ENCODE measurements at regions not wholly inside any gene's neighbourhood (a gene's known extent, or its start where the extent isn't known, plus 50 kb on each side); places are given as distances from the start of the nearest gene placed in this dataset.
"Not testable (repeated sequence)": the region's sequence is repeated elsewhere in the genome, so short reads cannot be mapped to it uniquely, and the experiment has no call there.

DNA sequence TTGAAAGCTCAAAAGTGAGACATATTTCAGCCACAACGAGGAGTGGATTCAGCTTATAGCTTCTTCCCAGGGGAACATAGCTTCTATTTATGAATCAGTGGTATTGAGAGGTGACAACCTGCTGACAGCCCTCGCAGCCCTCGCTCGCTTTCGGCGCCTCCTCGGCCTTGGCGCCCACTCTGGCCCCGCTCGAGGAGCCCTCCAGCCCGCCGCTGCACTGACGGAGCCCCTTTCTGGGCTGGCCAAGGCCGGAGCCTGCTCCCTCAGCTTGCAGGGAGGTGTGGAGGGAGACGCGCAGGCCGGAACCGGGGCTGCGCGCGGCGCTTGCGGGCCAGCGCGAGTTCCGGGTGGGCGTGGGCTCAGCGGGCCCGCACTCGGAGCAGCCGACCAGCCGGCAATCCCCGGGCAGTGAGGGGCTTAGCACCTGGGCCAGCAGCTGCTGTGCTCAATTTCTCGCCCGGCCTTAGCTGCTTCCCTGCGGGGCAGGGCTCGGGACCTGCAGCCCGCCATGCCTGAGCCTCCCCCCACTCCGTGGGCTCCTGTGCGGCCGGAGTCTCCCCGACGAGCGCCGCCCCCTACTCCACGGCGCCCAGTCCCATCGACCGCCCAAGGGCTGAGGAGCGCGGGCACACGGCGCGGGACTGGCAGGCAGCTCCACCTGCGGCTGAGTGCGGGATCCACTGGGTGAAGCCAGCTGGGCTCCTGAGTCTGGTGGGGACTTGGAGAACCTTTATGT is 207.9 kb upstream of the RFX3 start:
- H2AFZ ChIP-seq: 0 out of 2 replicates have a peak overlapping the region, but pooled peaks have one; percentile 0
- H3K4me3 Mint-ChIP-seq; H3K79me2 ChIP-seq (replicated peaks; ENCODE audit: insufficient read depth); H3K4me1 ChIP-seq (ENCODE audit: insufficient read depth); H3K36me3 ChIP-seq (ENCODE audit: insufficient read depth); H4K20me1 ChIP-seq (replicated peaks; ENCODE audit: insufficient read depth); H3K4me3 ChIP-seq; H3K9me3 Mint-ChIP-seq; H3K27ac ChIP-seq (ENCODE audit: low read depth); ATAC-seq; H3K9me2 ChIP-seq (ENCODE audit: insufficient read depth); DNase-seq (ENCODE audit: low spot score); H3K27me3 Mint-ChIP-seq (ENCODE audit: insufficient read depth, low read depth, poor library complexity); H3K4me2 ChIP-seq; H3K36me3 Mint-ChIP-seq (ENCODE audit: low read depth); H3K27ac Mint-ChIP-seq; H3K4me1 Mint-ChIP-seq; H3K27me3 ChIP-seq (ENCODE audit: insufficient read depth); H3F3A ChIP-seq (replicated peaks; ENCODE audit: low read depth): not testable (repeated sequence)

DNA sequence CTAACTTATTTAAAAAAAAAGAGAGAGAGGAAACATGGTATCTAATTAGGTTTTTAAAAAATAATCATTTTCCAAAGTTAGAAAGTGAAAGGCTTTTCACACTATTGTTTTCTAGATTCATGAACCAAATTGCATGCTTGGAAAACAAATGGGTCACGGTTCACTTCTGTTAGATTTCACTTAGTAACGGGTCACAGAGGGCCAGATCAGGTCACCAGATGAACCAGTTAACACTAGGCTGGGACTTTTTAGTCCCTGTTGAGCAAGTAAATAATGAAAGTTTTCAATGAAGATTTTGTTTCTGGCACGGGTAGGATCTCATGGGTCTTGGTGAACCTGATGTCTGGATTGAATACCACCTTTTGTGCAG is 207.2 kb upstream of the RFX3 start:
- Mint-ChIP-seq H3K4me1 (peaks cover 6% of the 10 kb centered on the region), H3K27ac (no peak overlapping the region), H3K9me3 (no peaks in the 10 kb centered on the region), H3K27me3 (ENCODE audit: insufficient read depth, low read depth, poor library complexity) (peaks cover 2% of the 10 kb centered on the region), H3K36me3 (ENCODE audit: low read depth) (no peaks in the 10 kb centered on the region), H3K4me3 (no peak overlapping the region)
- no peak for TF ChIP-seq NANOG (IDR thresholded peaks at IDR 0.05; ENCODE audit: borderline replicate concordance)
- H3K9me2 ChIP-seq (ENCODE audit: insufficient read depth): no peaks in the 10 kb centered on the region
- no peaks in the 10 kb centered on the region for H4K20me1 ChIP-seq (replicated peaks; ENCODE audit: insufficient read depth)
- peaks cover 3% of the 10 kb centered on the region; the same call in 1 of the 2 replicates for H3K4me1 ChIP-seq (ENCODE audit: insufficient read depth)
- DNase-seq (ENCODE audit: low spot score) (no peak), ATAC-seq (no peak)
- H3K4me2 ChIP-seq: no peak overlapping the region
- no peaks in the 10 kb centered on the region for H3F3A ChIP-seq (replicated peaks; ENCODE audit: low read depth)
- H3K79me2 ChIP-seq (replicated peaks; ENCODE audit: insufficient read depth): no peaks in the 10 kb centered on the region
- 0 out of 2 replicates have a peak overlapping the region, but pooled peaks have one; percentile 0 for H2AFZ ChIP-seq
- H3K4me3 ChIP-seq: no peak overlapping the region
- H3K27ac ChIP-seq (ENCODE audit: low read depth): no peak overlapping the region
- no peaks in the 10 kb centered on the region for H3K36me3 ChIP-seq (ENCODE audit: insufficient read depth)
- no peaks in the 10 kb centered on the region for H3K27me3 ChIP-seq (ENCODE audit: insufficient read depth)

DNA sequence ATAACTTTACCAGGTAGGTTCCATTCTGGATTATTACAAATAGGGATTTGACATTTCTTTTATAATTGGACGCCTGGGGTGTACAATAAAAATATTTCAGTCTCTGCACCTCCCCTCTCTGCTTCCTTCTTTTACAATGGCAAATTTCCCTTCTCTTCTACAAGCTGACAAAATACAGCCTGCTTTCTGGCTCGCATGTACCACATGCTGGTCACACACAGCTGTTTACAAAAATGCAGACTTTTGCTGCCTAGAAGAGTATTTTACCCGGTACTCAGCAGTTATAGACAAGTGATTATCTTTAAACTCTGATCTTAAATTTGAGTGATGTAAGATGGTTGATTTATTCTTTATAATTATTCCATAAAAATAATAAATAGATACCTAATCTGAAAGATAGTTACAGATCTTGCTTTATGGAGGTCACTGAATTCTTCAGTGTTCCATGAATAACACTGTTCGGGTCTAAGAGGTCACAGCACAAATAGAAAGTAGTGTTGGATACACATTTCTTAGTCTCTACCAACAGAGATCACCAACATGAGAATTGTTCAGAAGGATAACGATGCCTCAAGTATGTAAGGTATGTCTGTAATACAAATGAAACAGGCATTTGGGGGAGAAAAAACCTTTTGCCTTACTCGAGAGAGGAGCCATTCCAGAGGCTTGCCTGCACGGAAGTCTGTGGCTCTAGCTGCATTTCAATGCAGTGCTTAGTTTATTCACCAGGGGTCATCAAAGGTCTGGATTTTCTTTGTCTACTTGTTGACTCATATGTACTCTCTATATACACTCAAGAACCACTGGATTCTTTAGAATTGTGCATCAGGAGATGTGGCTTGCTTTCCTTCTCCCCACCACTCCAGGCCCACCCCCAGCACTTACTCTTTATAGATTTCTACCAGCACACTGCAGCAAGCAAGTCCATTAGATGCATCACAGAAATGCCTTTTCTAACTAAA is 206.6 kb upstream of the RFX3 start:
- H4K20me1 ChIP-seq (replicated peaks; ENCODE audit: insufficient read depth): no peaks in the 10 kb centered on the region
- no peak overlapping the region for H3K27ac Mint-ChIP-seq
- H3K9me3 Mint-ChIP-seq: no peaks in the 10 kb centered on the region
- peaks cover 6% of the 10 kb centered on the region for H3K4me1 Mint-ChIP-seq
- no peaks in the 10 kb centered on the region for H3K36me3 Mint-ChIP-seq (ENCODE audit: low read depth)
- no peak for TF ChIP-seq STAT1 (IDR thresholded peaks at IDR 0.05; ENCODE audit: unreplicated experiment)
- TF ChIP-seq, protein P1, sequence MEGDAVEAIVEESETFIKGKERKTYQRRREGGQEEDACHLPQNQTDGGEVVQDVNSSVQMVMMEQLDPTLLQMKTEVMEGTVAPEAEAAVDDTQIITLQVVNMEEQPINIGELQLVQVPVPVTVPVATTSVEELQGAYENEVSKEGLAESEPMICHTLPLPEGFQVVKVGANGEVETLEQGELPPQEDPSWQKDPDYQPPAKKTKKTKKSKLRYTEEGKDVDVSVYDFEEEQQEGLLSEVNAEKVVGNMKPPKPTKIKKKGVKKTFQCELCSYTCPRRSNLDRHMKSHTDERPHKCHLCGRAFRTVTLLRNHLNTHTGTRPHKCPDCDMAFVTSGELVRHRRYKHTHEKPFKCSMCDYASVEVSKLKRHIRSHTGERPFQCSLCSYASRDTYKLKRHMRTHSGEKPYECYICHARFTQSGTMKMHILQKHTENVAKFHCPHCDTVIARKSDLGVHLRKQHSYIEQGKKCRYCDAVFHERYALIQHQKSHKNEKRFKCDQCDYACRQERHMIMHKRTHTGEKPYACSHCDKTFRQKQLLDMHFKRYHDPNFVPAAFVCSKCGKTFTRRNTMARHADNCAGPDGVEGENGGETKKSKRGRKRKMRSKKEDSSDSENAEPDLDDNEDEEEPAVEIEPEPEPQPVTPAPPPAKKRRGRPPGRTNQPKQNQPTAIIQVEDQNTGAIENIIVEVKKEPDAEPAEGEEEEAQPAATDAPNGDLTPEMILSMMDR (conservative IDR thresholded peaks at IDR 0.05; ENCODE audit: low read depth in 2 of 2): peak; percentile 74 to 78
- H2AFZ ChIP-seq: no peak overlapping the region
- no peaks in the 10 kb centered on the region for H3K27me3 ChIP-seq (ENCODE audit: insufficient read depth)
- H3K36me3 ChIP-seq (ENCODE audit: insufficient read depth): no peaks in the 10 kb centered on the region
- H3K4me2 ChIP-seq: no peak overlapping the region
- peak; percentile 100 for ATAC-seq
- H3K27me3 Mint-ChIP-seq (ENCODE audit: insufficient read depth, low read depth, poor library complexity): peaks cover 2% of the 10 kb centered on the region
- H3K27ac ChIP-seq (ENCODE audit: low read depth): no peak overlapping the region
- H3K4me3 Mint-ChIP-seq: no peak overlapping the region
- peak; percentile 84 for DNase-seq (ENCODE audit: low spot score)
- no peak overlapping the region for H3K4me3 ChIP-seq
- H3K4me1 ChIP-seq (ENCODE audit: insufficient read depth): peaks cover 3% of the 10 kb centered on the region; the same call in 1 of the 2 replicates
- H3F3A ChIP-seq (replicated peaks; ENCODE audit: low read depth): no peaks in the 10 kb centered on the region
- no peaks in the 10 kb centered on the region for H3K79me2 ChIP-seq (replicated peaks; ENCODE audit: insufficient read depth)
- H3K9me2 ChIP-seq (ENCODE audit: insufficient read depth): no peaks in the 10 kb centered on the region
